NCI-H446 treated with DMSO at 0.1 percent for 48 hours (cell line): ENCODE measurements at regions not wholly inside any gene's neighbourhood (a gene's known extent, or its start where the extent isn't known, plus 50 kb on each side); places are given as distances from the start of the nearest gene placed in this dataset.
"Not testable (repeated sequence)": the region's sequence is repeated elsewhere in the genome, so short reads cannot be mapped to it uniquely, and the experiment has no call there.

Experiments used
- DNase-seq: peaks from one replicate; lab custom pipeline; 2025; lab: John Stamatoyannopoulos, UW

- peak; percentile 15 for DNase-seq
Observed at GRCh38 chr12:83931451-83931850, 981.1 kb downstream of the SLC6A15 start.

DNA sequence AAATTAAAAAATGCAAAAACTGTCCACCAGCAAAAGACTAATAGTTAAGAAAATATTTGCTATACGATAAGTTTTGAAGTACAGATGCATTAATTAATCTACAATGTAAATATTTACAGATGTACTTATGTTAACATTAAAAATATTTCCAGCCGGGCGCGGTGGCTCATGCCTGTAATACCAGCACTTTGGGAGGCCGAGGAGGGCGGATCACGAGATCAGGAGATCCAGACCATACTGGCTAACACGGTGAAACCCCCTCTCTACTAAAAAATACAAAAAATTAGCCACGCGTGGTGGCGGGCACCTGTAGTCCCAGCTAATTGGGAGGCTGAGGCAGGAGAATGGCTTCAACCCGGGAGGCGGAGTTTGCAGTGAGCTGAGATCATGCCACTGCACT lies 982.8 kb downstream of the SLC6A15 start:
- not testable (repeated sequence) for DNase-seq

GRCh38 chr12:83920821-83921547 lies 991.6 kb downstream of the SLC6A15 start:
- peak; percentile 34 for DNase-seq

- no peak for DNase-seq
Observed at GRCh38 chr12:83919081-83919480, 993.5 kb downstream of the SLC6A15 start.

GRCh38 chr12:83904175-83904574 lies 1008.4 kb downstream of the SLC6A15 start:
- no peak for DNase-seq

DNA sequence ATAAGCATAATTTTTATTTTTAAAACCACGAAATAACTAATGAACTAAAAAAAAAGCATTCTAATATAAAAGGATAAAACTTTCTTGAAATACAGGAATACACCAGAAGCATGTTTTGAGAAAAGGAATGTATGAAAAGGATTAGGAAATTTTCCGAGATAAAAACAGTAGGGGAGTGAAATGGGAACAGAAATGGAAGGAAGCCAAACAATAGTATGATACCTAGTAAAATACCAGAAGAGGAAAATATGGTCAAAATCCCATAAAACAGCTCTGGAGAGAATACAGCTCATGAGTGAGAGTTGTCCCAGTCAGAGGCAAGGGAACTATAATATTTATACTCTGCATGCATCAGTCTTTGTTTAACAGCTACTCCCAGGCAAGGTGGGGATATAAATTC lies 1016.2 kb downstream of the SLC6A15 start:
- no peak for DNase-seq

DNA sequence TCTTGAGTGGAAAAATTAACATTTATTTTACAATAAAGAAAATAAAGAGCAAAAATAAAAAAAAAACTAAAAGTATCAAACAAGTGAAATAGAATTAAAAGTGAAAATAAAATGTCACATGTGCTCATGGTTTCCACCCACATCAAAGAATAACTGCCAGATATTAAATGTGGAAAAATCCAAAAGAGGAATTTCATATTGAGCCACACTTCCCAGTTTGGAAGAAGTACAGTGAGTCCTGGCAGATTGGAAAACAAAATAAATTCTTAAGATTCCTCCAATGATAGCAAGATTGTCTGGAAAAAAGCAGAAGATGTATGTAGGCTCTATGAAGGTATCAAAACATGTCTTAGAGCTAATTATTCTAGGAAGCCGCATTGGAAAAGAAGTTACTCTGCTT lies 1019.5 kb downstream of the SLC6A15 start:
- no peak for DNase-seq

DNA sequence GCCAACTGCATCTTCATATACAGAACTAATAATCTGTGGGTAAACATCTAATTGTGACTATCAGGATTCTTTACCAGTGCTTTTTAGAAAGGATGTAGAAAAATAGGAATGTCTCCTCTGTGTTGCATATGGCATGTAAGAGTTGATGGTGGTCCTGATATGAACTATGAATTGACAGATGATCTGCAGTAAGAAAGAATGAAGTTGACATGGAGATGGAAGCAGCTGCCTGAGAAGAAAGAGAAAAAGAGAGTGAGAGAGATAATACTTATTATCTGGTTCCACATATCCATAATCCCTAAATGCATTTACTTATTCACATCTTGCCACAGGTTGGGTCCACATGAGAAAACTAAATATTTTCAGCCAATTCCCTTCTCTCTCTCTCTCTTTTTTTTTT lies 1022.9 kb downstream of the SLC6A15 start:
- no peak for DNase-seq

- DNase-seq: no peak
Observed at GRCh38 chr12:83886479-83886878, 1026.1 kb downstream of the SLC6A15 start.

DNA sequence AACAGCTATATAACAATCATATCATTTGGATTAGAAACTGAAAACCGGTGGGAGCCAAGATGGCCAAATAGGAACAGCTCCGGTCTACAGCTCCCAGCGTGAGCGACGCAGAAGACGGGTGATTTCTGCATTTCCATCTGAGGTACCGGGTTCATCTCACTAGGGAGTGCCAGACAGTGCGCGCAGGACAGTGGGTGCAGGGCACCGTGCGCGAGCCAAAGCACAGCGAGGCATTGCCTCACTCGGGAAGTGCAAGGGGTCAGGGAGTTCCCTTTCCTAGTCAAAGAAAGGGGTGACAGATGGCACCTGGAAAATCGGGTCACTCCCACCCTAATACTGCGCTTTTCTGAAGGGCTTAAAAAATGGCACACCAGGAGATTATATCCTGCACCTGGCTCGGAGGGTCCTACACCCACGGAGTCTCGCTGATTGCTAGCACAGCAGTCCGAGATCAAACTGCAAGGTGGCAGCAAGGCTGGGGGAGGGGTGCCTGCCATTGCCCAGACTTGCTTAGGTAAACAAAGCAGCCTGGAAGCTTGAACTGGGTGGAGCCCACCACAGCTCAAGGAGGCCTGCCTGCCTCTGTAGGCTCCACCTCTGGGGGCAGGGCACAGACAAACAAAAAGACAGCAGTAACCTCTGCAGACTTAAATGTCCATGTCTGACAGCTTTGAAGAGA lies 1041.5 kb downstream of the SLC6A15 start:
- not testable (repeated sequence) for DNase-seq

DNA sequence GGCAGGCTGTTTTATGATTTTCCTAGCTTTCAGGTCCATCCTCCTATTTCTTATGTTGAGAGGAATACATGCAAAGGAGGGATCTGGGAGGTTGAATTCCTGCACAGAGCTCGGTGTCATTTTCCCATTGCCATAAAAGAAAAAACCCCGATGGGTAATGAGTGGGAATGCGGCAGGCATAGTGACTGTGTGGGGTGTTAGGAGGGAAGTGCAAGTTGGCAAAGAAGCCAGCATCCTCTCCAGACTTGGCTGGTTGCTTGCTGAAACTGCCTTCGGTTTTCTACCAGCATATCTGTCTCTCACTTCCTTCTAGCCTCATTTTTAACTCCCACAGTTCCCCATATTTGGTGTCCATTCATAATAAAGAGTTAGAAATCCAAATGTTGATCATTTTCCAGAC lies 1046.1 kb downstream of the SLC6A15 start:
- DNase-seq: no peak

DNA sequence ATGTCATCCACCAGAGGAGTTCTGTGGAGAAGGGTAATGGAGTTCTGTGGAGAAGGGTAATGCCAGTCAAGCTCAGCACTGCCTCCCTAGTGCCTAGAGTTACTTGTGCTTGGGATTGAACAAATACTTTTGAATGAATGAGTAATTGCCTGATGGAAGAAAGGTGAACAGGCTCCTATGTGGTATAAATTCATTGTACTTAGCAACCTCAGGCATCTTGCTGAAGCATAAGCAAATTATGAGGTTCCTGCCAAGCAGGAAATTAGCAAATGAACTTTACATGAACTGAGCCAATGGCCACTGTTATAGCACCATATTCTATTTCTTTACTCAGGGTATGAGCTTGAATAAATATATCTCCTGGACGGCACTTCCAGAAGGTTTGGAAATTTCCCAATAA lies 1047.2 kb downstream of the SLC6A15 start:
- DNase-seq: no peak

- DNase-seq: no peak
Observed at GRCh38 chr12:83864054-83864453, 1048.5 kb downstream of the SLC6A15 start.

- DNase-seq: no peak
Observed at GRCh38 chr12:83859021-83859420, 1053.6 kb downstream of the SLC6A15 start.

DNA sequence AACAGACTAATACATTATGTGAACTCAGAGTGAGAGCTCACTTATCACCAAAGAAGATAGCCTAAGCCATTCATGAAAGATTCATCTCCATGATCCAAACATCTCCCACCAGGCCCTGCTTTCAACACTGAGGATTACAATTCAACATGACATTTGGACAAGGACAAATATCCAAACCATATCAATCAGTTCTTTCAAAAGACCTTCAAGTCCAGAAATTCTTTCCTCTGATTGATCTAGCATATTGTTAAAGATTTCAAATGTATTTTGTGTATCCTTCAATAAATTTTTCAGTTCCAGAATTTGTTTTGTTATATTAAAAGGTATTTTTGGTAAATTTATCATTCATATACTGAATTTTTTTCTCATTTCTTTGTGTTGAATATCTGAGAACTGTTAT lies 1055.8 kb downstream of the SLC6A15 start:
- no peak for DNase-seq

DNA sequence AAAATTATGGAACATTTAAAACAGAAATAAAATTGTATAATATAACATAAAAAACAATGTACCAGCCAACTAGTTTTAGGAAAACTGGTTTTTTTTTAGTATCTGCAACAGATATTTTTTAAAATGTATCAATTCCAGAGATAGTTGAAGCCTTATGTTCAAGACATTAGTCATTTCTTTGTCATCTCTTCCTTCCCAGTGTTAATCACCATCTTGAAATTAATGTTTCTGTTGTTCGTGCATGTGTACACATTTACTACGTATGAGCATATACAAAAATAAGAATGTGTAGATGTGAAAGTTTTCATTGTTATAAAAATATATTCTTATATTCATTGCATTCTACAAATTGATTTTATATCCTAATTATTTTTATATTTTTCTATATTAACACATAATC lies 1062.1 kb downstream of the SLC6A15 start:
- DNase-seq: no peak

DNA sequence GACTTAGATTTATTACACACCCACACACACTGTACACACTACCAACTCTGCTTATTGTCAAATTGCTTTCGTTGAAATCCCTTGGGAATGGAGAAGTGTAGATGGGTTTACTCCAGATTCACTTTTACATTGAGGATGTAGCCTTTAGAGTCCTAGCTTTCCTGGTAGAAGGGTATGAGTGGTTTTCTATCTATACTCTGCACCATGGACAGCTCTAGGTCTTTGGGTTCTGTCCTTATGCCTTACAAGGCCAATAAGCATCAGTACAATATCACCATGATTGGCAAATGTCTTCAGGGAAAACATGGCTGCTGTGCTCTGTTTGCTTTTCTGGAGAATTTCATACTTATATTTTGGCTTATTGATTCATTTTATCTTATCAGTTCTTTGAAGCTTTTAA lies 1063.9 kb downstream of the SLC6A15 start:
- no peak for DNase-seq

DNA sequence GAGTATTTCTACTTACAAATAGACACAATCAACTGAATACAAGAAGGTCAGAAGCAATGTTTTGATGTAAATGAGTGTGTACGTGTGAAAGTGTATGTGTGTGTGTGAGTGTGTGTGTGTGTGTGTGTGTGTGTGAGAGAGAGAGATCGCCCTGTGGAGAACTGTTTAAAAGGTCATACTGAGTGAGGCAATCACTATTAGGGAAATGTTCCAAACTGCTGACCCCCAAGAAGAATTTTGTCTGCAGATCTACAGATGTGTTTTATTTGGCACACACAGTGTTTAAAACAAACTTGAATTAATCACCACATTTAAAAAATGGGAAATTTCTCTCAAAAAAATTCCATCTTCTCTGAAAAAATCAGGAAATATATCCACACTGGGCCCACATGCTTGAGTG lies 1069.1 kb downstream of the SLC6A15 start:
- no peak for DNase-seq

GRCh38 chr12:83841620-83842019 lies 1071.0 kb downstream of the SLC6A15 start:
- DNase-seq: no peak

DNA sequence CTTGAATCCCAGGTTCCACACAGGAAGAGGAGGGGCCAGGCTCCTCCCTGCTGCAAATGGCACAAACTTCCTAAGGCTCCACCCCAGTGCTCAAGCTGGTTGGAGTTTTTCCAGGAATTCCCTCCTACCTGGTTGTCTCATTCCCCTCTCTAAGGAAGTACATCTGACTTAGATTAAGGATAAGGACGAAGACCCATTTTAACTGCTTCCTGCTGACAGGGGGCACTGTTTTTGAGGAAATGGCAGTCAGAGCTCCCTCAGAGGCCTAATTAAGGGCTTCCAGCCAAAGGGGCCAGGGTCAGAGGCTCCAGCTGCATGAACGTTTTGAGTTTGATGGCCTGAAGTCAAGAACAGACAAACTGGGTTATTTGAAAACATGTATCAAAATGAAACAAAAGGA lies 1084.7 kb downstream of the SLC6A15 start:
- peak; percentile 23 for DNase-seq

DNA sequence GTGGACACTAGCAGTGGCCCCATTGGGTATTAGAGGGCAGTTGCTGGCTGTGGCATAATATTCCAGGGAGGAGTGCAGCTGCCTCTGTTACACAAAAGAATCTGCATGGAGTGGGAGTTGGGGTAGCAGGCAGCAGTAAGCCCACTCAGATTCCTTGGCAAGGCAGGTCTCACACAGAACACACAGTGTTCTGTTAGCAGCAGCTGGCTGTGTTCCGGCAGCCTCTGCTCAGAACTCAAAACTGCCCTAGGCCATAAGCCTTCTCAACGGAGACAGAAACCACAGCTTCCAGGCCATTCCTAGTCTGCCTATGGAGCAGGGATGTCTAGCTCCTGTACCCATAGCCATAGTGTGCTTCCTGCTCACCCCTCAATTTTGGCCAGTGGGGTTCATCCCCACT lies 1085.4 kb downstream of the SLC6A15 start:
- no peak for DNase-seq

- DNase-seq: no peak
Observed at GRCh38 chr12:83826112-83826511, 1086.5 kb downstream of the SLC6A15 start.

DNA sequence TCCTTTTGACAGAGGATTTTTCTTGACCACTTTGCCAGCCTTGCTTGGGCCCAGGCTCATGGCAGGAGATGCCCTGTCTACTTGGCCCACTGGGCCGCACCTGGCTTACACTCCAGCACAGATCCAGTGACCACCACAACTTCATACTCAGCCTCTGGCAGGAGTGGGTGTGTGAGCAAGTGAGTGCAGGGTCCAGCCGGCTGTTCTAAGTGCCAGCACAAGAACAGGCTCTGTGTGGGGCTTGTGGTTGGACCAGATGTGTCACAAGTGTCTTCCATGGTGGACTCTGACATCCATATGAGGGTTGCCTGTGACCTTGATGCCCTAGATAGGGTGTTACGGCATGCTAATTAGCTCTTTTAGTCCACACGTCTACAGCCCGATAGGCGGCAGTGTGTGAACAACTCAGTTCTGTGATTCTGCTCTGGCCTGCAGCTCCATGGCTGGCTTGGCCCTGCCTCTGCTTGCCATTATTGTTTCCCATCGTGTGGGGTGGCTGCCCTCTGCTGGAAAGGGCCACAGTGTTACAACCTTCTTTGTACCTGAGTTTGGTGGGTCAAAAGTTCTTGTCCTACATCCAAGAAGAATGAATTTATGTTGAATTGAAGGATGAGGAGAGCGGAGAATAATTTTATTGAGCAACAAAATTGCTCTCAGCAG lies 1089.1 kb downstream of the SLC6A15 start:
- peak; percentile 16 for DNase-seq
